K562 (cell line): ENCODE measurements at regions not wholly inside any gene's neighbourhood (a gene's known extent, or its start where the extent isn't known, plus 50 kb on each side); places are given as distances from the start of the nearest gene placed in this dataset.

Source experiments
- ATAC-seq: fragments of 200-7000 bp; cut with Tn5 transposase; 3 replicates; pipeline ENCODE4 v1.9.1; 2020; ENCODE audit warnings: moderate library complexity
- BruUV-seq: library from RNA; stranded (reverse); fragments of 400-500 nt; replicated peaks from 2 replicates; lab custom pipeline; 2021; lab: Mats Ljungman, UMichigan
- CTCF ChIA-PET: fragments of 300-600 bp; formaldehyde crosslinking; extraction: SDS; loops from one replicate; lab custom pipeline; 2021; ENCODE audit warnings: low intra/inter-chr PET ratio; lab: Yijun Ruan, JAX
- POLR2A ChIA-PET: fragments of 300-600, 350-650 bp; sonication (Branson Sonifier 250); formaldehyde crosslinking; extraction: SDS; loops from one replicate; lab custom pipeline; 2021; ENCODE audit warnings: antibody characterized with exemption, inconsistent platforms; lab: Yijun Ruan, JAX
- DNase-seq, 4 experiments: peaks; one replicate each; pipeline versions ENCODE4 v3.0.0 to v3.0.0-alpha.2; 2011 to 2018; ENCODE audit warnings: low spot score in 3 of 4, mixed read lengths in 3 of 4; ENCODE audit errors: extremely low read depth in 1 of 4
- FAIRE-seq: peaks from 2 replicates; lab custom pipeline; 2011; peaks lifted over from hg19 to GRCh38; lab: Jason Lieb, UNC
- H2AFZ ChIP-seq: 2 replicates; pipeline ENCODE4 v1.6.0; 2011; ENCODE audit warnings: low read depth, low read length, control low read depth, inconsistent platforms
- H3K27ac ChIP-seq: fragments of 200-600 bp; 3 replicates; pipeline ENCODE4 v1.8.0; 2011; ENCODE audit warnings: low read depth, mild to moderate bottlenecking, control low read depth, inconsistent platforms, low read length, moderate library complexity, mixed read lengths; ENCODE audit errors: extremely low read depth
- H3K27me3 ChIP-seq, 2 experiments: fragments of 300-600 bp in 1 of 2; 2 replicates in 1 of 2; 3 replicates in 1 of 2; pipeline versions ENCODE4 v1.6.0 to v1.8.0; 2011; ENCODE audit warnings: inconsistent platforms in 2 of 2, low read length in 2 of 2, mild to moderate bottlenecking in 1 of 2, mixed read lengths in 1 of 2, moderate library complexity in 1 of 2; ENCODE audit not compliant: control insufficient read depth in 2 of 2, insufficient read depth in 2 of 2
- H3K36me3 ChIP-seq: fragments of 300-600 bp; 3 replicates; pipeline ENCODE4 v1.8.0; 2011; ENCODE audit warnings: mild to moderate bottlenecking, low read length, inconsistent platforms; ENCODE audit not compliant: control insufficient read depth, insufficient read depth
- H3K4me1 ChIP-seq, 2 experiments: fragments of 200-600 bp in 1 of 2; replicated peaks in 1 of 2; 2 replicates in 1 of 2; 3 replicates in 1 of 2; pipeline versions ENCODE4 v1.5.1 to v1.8.0; 2011; ENCODE audit warnings: inconsistent platforms in 2 of 2, low read length in 2 of 2, mild to moderate bottlenecking in 1 of 2, mixed read lengths in 1 of 2, moderate library complexity in 1 of 2; ENCODE audit not compliant: control insufficient read depth in 2 of 2, insufficient read depth in 2 of 2
- H3K4me2 ChIP-seq: 2 replicates; pipeline ENCODE4 v1.6.1; 2011; ENCODE audit warnings: low read length, control low read depth, inconsistent platforms, mixed read lengths; ENCODE audit not compliant: insufficient read depth
- H3K4me3 ChIP-seq: fragments of 200-600 bp; sonication (generic), shearing (Covaris generic); 2 replicates; pipeline ENCODE4 v1.5.1; 2016; ENCODE audit warnings: control low read depth, inconsistent platforms
- H3K79me2 ChIP-seq: fragments of 200-600 bp; 3 replicates; pipeline ENCODE4 v1.8.0; 2011; ENCODE audit warnings: low read length, inconsistent platforms; ENCODE audit not compliant: control insufficient read depth, insufficient read depth
- H3K9ac ChIP-seq, 2 experiments: 2 replicates each; pipeline versions ENCODE4 v1.6.0 to v1.6.1; 2011; ENCODE audit warnings: low read depth in 2 of 2, low read length in 2 of 2, control low read depth in 1 of 2, inconsistent platforms in 1 of 2, mild to moderate bottlenecking in 1 of 2, mixed read lengths in 1 of 2; ENCODE audit not compliant: insufficient read depth in 1 of 2
- H3K9me1 ChIP-seq: one replicate; pipeline ENCODE4 v1.6.0; 2011; ENCODE audit warnings: inconsistent platforms, mild to moderate bottlenecking, low read length, moderate library complexity; ENCODE audit not compliant: control insufficient read depth, insufficient read depth
- H3K9me3 ChIP-seq: replicated peaks from 2 replicates; pipeline ENCODE4 v1.5.1; 2011; ENCODE audit warnings: low read depth, low read length, inconsistent platforms; ENCODE audit not compliant: control insufficient read depth, insufficient read depth
- H4K20me1 ChIP-seq: replicated peaks from 2 replicates; pipeline ENCODE4 v1.6.1; 2011; ENCODE audit warnings: low read length, inconsistent platforms, mixed read lengths; ENCODE audit not compliant: control insufficient read depth, insufficient read depth
- ARNT ChIP-seq, 2 experiments: fragments of 450-650 bp; IDR thresholded peaks; 2 replicates each; pipeline ENCODE4 v1.6.1; 2016; ENCODE audit warnings: mild to moderate bottlenecking in 1 of 2
- BRD9 ChIP-seq: fragments of 450-650 bp; IDR thresholded peaks from 2 replicates; pipeline ENCODE4 v1.6.1; 2018; ENCODE audit warnings: low read depth; ENCODE audit not compliant: partially characterized antibody
- CREM ChIP-seq: IDR thresholded peaks from 2 replicates; pipeline ENCODE4 v1.6.1; 2014; ENCODE audit warnings: antibody characterized with exemption, low read depth
- E2F6 ChIP-seq, 2 experiments: IDR thresholded peaks; 2 replicates each; pipeline ENCODE4 v1.6.1; 2011; ENCODE audit warnings: borderline replicate concordance in 1 of 2, control low read depth in 1 of 2, low read depth in 1 of 2, low read length in 1 of 2, mild to moderate bottlenecking in 1 of 2, mixed read lengths in 1 of 2, moderate library complexity in 1 of 2; ENCODE audit not compliant: insufficient read depth in 1 of 2, insufficient read length in 1 of 2, poor library complexity in 1 of 2, severe bottlenecking in 1 of 2; ENCODE audit errors: extremely low read depth in 1 of 2
- ETV5 ChIP-seq: sonication (generic); formaldehyde crosslinking; IDR thresholded peaks from 2 replicates; pipeline ENCODE4 v1.4.0; 2020; ENCODE audit warnings: low read depth, mild to moderate bottlenecking, missing genetic modification reagents
- FOXA3 ChIP-seq, 2 experiments: fragments of 450-650 bp in 1 of 2; sonication (generic) in 1 of 2; formaldehyde crosslinking; IDR thresholded peaks in 1 of 2; conservative IDR thresholded peaks in 1 of 2; 2 replicates each; pipeline versions ENCODE4 v1.4.0 to v1.8.0; 2020 to 2022; ENCODE audit warnings: mild to moderate bottlenecking in 2 of 2, missing genetic modification reagents in 1 of 2
- GTF2B ChIP-seq: IDR thresholded peaks from 2 replicates; pipeline ENCODE4 v1.6.1; 2011; ENCODE audit not compliant: insufficient read length; ENCODE audit errors: extremely low read depth
- JUND ChIP-seq, 2 experiments: IDR thresholded peaks; 2 replicates in 1 of 2; 3 replicates in 1 of 2; pipeline ENCODE4 v1.6.1; 2011; ENCODE audit warnings: borderline replicate concordance in 2 of 2, low read depth in 2 of 2, low read length in 2 of 2, improper control_type of control experiment in 1 of 2, missing biosample characterization in 1 of 2, missing genetic modification characterization in 1 of 2, missing genetic modification reagents in 1 of 2
- L3MBTL2 ChIP-seq: fragments of 450-650 bp; IDR thresholded peaks from 2 replicates; pipeline ENCODE4 v1.6.1; 2016; ENCODE audit warnings: mild to moderate bottlenecking, moderate library complexity
- MAFG ChIP-seq: fragments of 450-650 bp; conservative IDR thresholded peaks from 2 replicates; pipeline ENCODE4 v1.6.1; 2016; ENCODE audit warnings: missing genetic modification characterization, missing compliant biosample characterization
- PPARD ChIP-seq: fragments of 250-450 bp; sonication (Bioruptor Pico); IDR thresholded peaks from 2 replicates; pipeline ENCODE4 v1.8.0; 2022; ENCODE audit warnings: inconsistent platforms, mild to moderate bottlenecking, moderate library complexity
- TFAM ChIP-seq: fragments of 250-450 bp; sonication (Bioruptor Pico); conservative IDR thresholded peaks from 2 replicates; pipeline ENCODE4 v1.5.0; 2021; ENCODE audit warnings: mild to moderate bottlenecking, moderate library complexity
- ZBTB49 ChIP-seq: sonication (generic); formaldehyde crosslinking; IDR thresholded peaks from 2 replicates; pipeline ENCODE4 v1.8.0; 2022; ENCODE audit warnings: missing genetic modification reagents, mild to moderate bottlenecking, borderline replicate concordance
- ZNF740 ChIP-seq, 3 experiments: fragments of 200-800 bp in 1 of 3; sonication (Bioruptor generic) in 1 of 3; sonication (generic) in 1 of 3; formaldehyde crosslinking in 1 of 3; IDR thresholded peaks; 2 replicates each; pipeline versions ENCODE4 v1.6.1 to v1.8.0; 2016 to 2022; ENCODE audit warnings: mild to moderate bottlenecking in 2 of 3, missing compliant biosample characterization in 2 of 3, missing genetic modification characterization in 2 of 3, missing genetic modification reagents in 1 of 3
- WGBS: fragments of 100-300 bp; shearing (Covaris generic); methylation state at CpG from one replicate; pipeline ENCODE4 v1.1.6; 2016; ENCODE audit warnings: low coverage, mixed read lengths; ENCODE audit not compliant: insufficient coverage; ENCODE audit errors: missing lambda C conversion rate; 5-methylcytosine and 5-hydroxymethylcytosine counted together
- in situ Hi-C: fragments of 300-500 bp; cut with MboI; formaldehyde crosslinking; loops from 4 replicates; pipeline ENCODE4 v1.15.0; 2018; ENCODE audit warnings: inconsistent platforms, mixed read lengths
- intact Hi-C: fragments of 100-400 bp; cut with micrococcal nuclease; formaldehyde crosslinking; loops from 2 replicates; pipeline ENCODE4 v1.14.2; 2022

GRCh38 chr17:79261355-79262072 lies 186.9 kb downstream of the ENGASE start:
- Histone ChIP-seq H3K4me1 (no peaks in the 10 kb centered on the region), H3K36me3 (no peaks in the 10 kb centered on the region), H3K4me2 (no peak overlapping the region), H2AFZ (no peak overlapping the region), H3K79me2 (no peaks in the 10 kb centered on the region), H3K27ac (no peak overlapping the region), H3K9me3 (no peaks in the 10 kb centered on the region), H4K20me1 (peaks cover 19% of the 10 kb centered on the region; the same call in 1 of the 2 replicates), H3K9ac (no peak overlapping the region), H3K27me3 (peaks cover 15 to 71% of the 10 kb centered on the region in 2 experiments; a peak in 4 of 5 replicates), H3K4me3 (no peak overlapping the region), H3K9me1 (no peaks in the 10 kb centered on the region)
- DNase-seq (no peak), ATAC-seq (no peak), FAIRE-seq (no peak)
- BruUV-seq: no TSS peak
- 0% methylated on average over 13 of the region's 23 CpGs for WGBS
- intact Hi-C loops (no loop called here), in situ Hi-C loops (no loop called here)
- ChIA-PET CTCF (no interaction called here), POLR2A (no interaction called here)
- TF ChIP-seq ZBTB49 (CRISPR knock-in tag): no peak
- no peak for TF ChIP-seq ETV5
- no peak for TF ChIP-seq L3MBTL2
- no peak for TF ChIP-seq MAFG (tag)
- TF ChIP-seq FOXA3 (CRISPR knock-in tag; conservative IDR thresholded peaks at IDR 0.05 in 1 of 2, IDR thresholded peaks at IDR 0.05 in 1 of 2): no peak
- TF ChIP-seq BRD9: no peak
- TF ChIP-seq TFAM (CRISPR knock-in tag): no peak
- no peak for TF ChIP-seq PPARD (CRISPR knock-in tag)
- no peak for TF ChIP-seq JUND (IDR thresholded peaks at IDR 0.05; ENCODE audit: borderline replicate concordance, low read depth, low read length)
- TF ChIP-seq JUND (tag; IDR thresholded peaks at IDR 0.05; ENCODE audit: borderline replicate concordance, low read depth, low read length): no peak
- TF ChIP-seq CREM: no peak
- TF ChIP-seq GTF2B: no peak
- TF ChIP-seq ARNT (IDR thresholded peaks at IDR 0.05): no peak
- TF ChIP-seq E2F6 (IDR thresholded peaks at IDR 0.05; ENCODE audit: borderline replicate concordance in 1 of 2, extremely low read depth in 1 of 2, insufficient read depth in 1 of 2, insufficient read length in 1 of 2, low read depth in 1 of 2, low read length in 1 of 2, poor library complexity in 1 of 2, severe bottlenecking in 1 of 2): no peak
- no peak for TF ChIP-seq ZNF740 (CRISPR knock-in tag; IDR thresholded peaks at IDR 0.05)
- TF ChIP-seq ZNF740 (tag; IDR thresholded peaks at IDR 0.05): no peak
